ENCODE measurements at regions not wholly inside any gene's neighbourhood (a gene's known extent, or its start where the extent isn't known, plus 50 kb on each side); places are given as distances from the start of the nearest gene placed in this dataset.

GRCh38 chrX:39749728-39750127 lies 348.0 kb downstream of the BCOR start:
- Histone ChIP-seq H3K4me3 (ENCODE audit: low read length) (no peak overlapping the region), H3K9me3 (ENCODE audit: control insufficient read depth, insufficient read depth, low read length) (no peaks in the 10 kb centered on the region), H3K27me3 (ENCODE audit: control insufficient read depth, insufficient read depth, low read length) (no peaks in the 10 kb centered on the region), H3K27ac (ENCODE audit: low read length) (no peak overlapping the region), H3K36me3 (ENCODE audit: control insufficient read depth, insufficient read depth, low read length) (no peaks in the 10 kb centered on the region), H3K4me1 (ENCODE audit: control insufficient read depth, insufficient read depth, low read length) (peaks cover 15% of the 10 kb centered on the region)
- Mint-ChIP-seq H3K36me3 (no peaks in the 10 kb centered on the region), H3K9me3 (no peaks in the 10 kb centered on the region), H3K4me1 (no peaks in the 10 kb centered on the region), H3K27me3 (ENCODE audit: low read depth in 2 of 2) (no peaks in the 10 kb centered on the region), H3K4me3 (no peak overlapping the region), H3K27ac (no peak overlapping the region)
- 83% methylated on average over 4 of the region's 5 CpGs for WGBS (ENCODE audit: insufficient coverage)
- TF ChIP-seq, protein P1, sequence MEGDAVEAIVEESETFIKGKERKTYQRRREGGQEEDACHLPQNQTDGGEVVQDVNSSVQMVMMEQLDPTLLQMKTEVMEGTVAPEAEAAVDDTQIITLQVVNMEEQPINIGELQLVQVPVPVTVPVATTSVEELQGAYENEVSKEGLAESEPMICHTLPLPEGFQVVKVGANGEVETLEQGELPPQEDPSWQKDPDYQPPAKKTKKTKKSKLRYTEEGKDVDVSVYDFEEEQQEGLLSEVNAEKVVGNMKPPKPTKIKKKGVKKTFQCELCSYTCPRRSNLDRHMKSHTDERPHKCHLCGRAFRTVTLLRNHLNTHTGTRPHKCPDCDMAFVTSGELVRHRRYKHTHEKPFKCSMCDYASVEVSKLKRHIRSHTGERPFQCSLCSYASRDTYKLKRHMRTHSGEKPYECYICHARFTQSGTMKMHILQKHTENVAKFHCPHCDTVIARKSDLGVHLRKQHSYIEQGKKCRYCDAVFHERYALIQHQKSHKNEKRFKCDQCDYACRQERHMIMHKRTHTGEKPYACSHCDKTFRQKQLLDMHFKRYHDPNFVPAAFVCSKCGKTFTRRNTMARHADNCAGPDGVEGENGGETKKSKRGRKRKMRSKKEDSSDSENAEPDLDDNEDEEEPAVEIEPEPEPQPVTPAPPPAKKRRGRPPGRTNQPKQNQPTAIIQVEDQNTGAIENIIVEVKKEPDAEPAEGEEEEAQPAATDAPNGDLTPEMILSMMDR (IDR thresholded peaks at IDR 0.05) = no peak
- DNase-seq (no peak), ATAC-seq (no peak)
- intact Hi-C loops (cut with micrococcal nuclease) = no loop called here

- no peaks in the 10 kb centered on the region for H3K9me3 ChIP-seq (ENCODE audit: control insufficient read depth, insufficient read depth, low read length)
- no peak overlapping the region for H3K27ac ChIP-seq (ENCODE audit: low read length)
- TF ChIP-seq, protein P1 (IDR thresholded peaks at IDR 0.05) = no peak
- Mint-ChIP-seq H3K36me3 (no peaks in the 10 kb centered on the region), H3K4me1 (no peaks in the 10 kb centered on the region), H3K27ac (no peak overlapping the region), H3K27me3 (ENCODE audit: low read depth in 2 of 2) (no peaks in the 10 kb centered on the region), H3K4me3 (no peak overlapping the region), H3K9me3 (no peaks in the 10 kb centered on the region)
- H3K27me3 ChIP-seq (ENCODE audit: control insufficient read depth, insufficient read depth, low read length) = no peaks in the 10 kb centered on the region
- ATAC-seq (no peak), DNase-seq (no peak)
- no peaks in the 10 kb centered on the region for H3K36me3 ChIP-seq (ENCODE audit: control insufficient read depth, insufficient read depth, low read length)
- no peak overlapping the region for H3K4me3 ChIP-seq (ENCODE audit: low read length)
- peaks cover 15% of the 10 kb centered on the region for H3K4me1 ChIP-seq (ENCODE audit: control insufficient read depth, insufficient read depth, low read length)
- intact Hi-C loops (cut with micrococcal nuclease) = no loop called here
- 88% methylated on average over 5 of the region's 6 CpGs for WGBS (ENCODE audit: insufficient coverage)
Observed at GRCh38 chrX:39750256-39750790, 347.4 kb downstream of the BCOR start.

DNA sequence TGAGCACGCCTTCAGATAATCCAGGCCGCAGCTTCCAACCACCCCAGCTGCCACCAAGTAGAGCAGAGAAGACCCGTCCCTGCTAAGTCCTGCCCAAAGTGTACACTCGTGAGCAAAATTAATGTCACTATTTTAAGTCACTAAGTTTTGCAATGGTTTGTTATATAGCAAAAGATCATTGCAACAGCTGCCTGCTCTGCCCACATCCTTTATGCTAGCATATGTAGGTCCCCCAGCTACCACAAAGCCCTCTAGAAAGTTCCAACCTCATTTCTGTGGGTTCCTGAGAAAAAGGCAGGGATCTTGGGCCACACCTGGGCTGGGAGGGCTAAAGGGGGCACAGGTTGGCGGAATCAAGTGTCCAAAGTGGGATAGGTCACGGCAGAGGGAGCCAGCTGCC lies 346.9 kb downstream of the BCOR start:
- Histone ChIP-seq H3K4me3 (ENCODE audit: low read length) (no peak overlapping the region), H3K27me3 (ENCODE audit: control insufficient read depth, insufficient read depth, low read length) (no peaks in the 10 kb centered on the region), H3K4me1 (ENCODE audit: control insufficient read depth, insufficient read depth, low read length) (peaks cover 15% of the 10 kb centered on the region), H3K36me3 (ENCODE audit: control insufficient read depth, insufficient read depth, low read length) (no peaks in the 10 kb centered on the region), H3K27ac (ENCODE audit: low read length) (no peak overlapping the region), H3K9me3 (ENCODE audit: control insufficient read depth, insufficient read depth, low read length) (no peaks in the 10 kb centered on the region)
- Mint-ChIP-seq H3K4me1 (no peaks in the 10 kb centered on the region), H3K4me3 (no peak overlapping the region), H3K27ac (no peak overlapping the region), H3K9me3 (no peaks in the 10 kb centered on the region), H3K36me3 (no peaks in the 10 kb centered on the region), H3K27me3 (ENCODE audit: low read depth in 2 of 2) (no peaks in the 10 kb centered on the region)
- peak in 1 of 3 donors; percentile 25 for ATAC-seq
- intact Hi-C loops (cut with micrococcal nuclease) = no loop called here
- TF ChIP-seq, protein P1 (IDR thresholded peaks at IDR 0.05) = no peak
- DNase-seq = no peak
- 37% methylated on average over 6 of the region's 6 CpGs for WGBS (ENCODE audit: insufficient coverage)

GRCh38 chrX:39752815-39753214 lies 344.9 kb downstream of the BCOR start:
- H3K36me3 Mint-ChIP-seq = no peaks in the 10 kb centered on the region

More at GRCh38 chrX:39752815-39753214, 344.9 kb downstream of the BCOR start:
- no peak overlapping the region for H3K4me3 Mint-ChIP-seq
- DNase-seq (no peak), ATAC-seq (no peak)
- H3K27me3 Mint-ChIP-seq (ENCODE audit: low read depth in 2 of 2) = no peaks in the 10 kb centered on the region
- H3K9me3 Mint-ChIP-seq = no peaks in the 10 kb centered on the region
- no peaks in the 10 kb centered on the region for H3K36me3 ChIP-seq (ENCODE audit: control insufficient read depth, insufficient read depth, low read length)
- H3K27ac ChIP-seq (ENCODE audit: low read length) = no peak overlapping the region
- peaks cover 15% of the 10 kb centered on the region for H3K4me1 ChIP-seq (ENCODE audit: control insufficient read depth, insufficient read depth, low read length)
- H3K4me1 Mint-ChIP-seq = no peaks in the 10 kb centered on the region
- H3K27ac Mint-ChIP-seq = no peak overlapping the region
- H3K4me3 ChIP-seq (ENCODE audit: low read length) = no peak overlapping the region
- TF ChIP-seq, protein P1 (IDR thresholded peaks at IDR 0.05) = no peak
- no peaks in the 10 kb centered on the region for H3K27me3 ChIP-seq (ENCODE audit: control insufficient read depth, insufficient read depth, low read length)
- H3K9me3 ChIP-seq (ENCODE audit: control insufficient read depth, insufficient read depth, low read length) = no peaks in the 10 kb centered on the region
- intact Hi-C loops (cut with micrococcal nuclease) = no loop called here
- 87% methylated on average over 7 of the region's 9 CpGs for WGBS (ENCODE audit: insufficient coverage)

Data from natural killer cell (primary cell).